ENCODE measurements at regions not wholly inside any gene's neighbourhood (a gene's known extent, or its start where the extent isn't known, plus 50 kb on each side); places are given as distances from the start of the nearest gene placed in this dataset.
"Not testable (repeated sequence)": the region's sequence is repeated elsewhere in the genome, so short reads cannot be mapped to it uniquely, and the experiment has no call there.

DNA sequence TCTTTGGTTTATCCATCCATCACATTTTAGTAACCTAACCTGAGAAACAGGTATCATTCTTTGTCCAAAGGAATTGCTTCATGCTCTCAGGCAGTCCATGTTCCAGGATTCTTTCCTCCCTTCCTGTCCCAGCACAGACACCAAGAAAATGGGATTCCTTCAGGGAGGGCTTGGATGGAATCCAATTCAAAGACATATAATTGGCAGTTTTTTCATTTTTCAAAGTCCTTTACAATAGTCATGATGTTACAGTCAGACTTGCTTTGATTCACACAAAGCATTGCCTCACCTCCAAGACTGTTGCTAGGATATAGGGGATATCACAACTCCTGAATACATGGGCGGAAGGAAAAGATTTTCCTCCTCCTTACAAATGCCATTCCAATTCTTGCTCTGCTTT is 241.4 kb upstream of the ACVR2A start:
- no peak for DNase-seq

GRCh38 chr2:147600646-147601045 is 244.2 kb upstream of the ACVR2A start:
- DNase-seq, result no peak

DNA sequence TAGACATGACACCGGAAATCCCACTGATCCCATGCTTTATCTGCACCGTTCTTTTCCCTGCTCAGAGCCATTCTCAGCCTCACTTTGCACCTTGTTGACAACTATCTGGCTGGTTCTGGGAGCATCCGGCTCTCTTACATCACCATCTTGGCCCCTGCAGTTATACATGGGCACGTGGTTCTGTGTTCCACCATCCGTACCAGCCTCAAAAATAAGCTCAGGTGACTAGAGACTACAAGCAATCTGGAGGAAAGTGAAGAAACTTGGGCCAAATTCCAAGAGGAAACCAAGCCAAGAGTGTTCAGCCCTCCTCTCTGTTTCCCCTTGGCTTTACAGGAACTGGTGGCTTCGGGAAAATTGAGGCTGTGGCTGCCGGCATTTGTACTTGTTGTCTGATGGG is 244.6 kb upstream of the ACVR2A start:
- no peak for DNase-seq

- no peak for DNase-seq
These were observed 249.6 kb upstream of the ACVR2A start for GRCh38 chr2:147595200-147595599.

GRCh38 chr2:147594038-147594437 is 250.8 kb upstream of the ACVR2A start:
- no peak for DNase-seq

DNA sequence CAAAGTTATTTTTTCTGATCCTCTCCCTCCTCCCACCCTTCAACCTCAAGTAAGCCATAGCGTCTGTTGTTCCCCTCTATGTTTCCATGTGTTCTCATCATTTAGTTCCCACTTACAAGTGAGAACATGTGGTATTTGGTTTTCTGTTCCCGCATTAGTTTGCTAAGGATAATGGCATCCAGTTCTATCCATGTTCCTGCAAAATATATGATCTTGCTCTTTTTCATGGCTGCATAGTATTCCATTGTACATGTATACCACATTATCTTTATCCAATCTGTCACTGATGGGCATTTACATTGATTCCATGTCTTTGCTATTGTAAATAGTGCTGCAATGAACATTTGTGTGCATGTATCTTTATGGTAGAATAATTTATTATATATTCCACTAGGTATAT is 252.0 kb upstream of the ACVR2A start:
- DNase-seq, result not testable (repeated sequence)

- no peak for DNase-seq
These were observed 255.7 kb upstream of the ACVR2A start for GRCh38 chr2:147589127-147589526.

GRCh38 chr2:147588191-147588590 is 256.6 kb upstream of the ACVR2A start:
- no peak for DNase-seq

DNA sequence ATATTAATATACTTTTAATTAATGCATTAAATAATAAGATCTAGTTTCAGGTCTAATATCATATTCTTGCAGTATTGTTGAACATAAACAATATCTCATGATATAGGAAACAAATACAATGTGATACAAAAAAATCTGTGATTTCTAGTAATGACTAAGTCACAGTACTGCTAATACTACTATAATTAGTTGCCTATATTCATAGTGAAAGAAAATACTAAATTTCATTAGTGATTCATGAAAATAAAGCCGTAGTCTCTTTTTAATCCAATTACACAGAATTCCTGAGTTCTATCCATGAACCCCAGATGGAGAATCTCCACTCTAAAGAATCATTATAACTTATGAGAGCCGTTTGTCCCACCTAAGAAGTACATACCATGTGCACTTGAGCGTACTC is 266.3 kb upstream of the ACVR2A start:
- DNase-seq, result no peak

GRCh38 chr2:147577998-147578380 is 266.8 kb upstream of the ACVR2A start:
- no peak for DNase-seq

DNA sequence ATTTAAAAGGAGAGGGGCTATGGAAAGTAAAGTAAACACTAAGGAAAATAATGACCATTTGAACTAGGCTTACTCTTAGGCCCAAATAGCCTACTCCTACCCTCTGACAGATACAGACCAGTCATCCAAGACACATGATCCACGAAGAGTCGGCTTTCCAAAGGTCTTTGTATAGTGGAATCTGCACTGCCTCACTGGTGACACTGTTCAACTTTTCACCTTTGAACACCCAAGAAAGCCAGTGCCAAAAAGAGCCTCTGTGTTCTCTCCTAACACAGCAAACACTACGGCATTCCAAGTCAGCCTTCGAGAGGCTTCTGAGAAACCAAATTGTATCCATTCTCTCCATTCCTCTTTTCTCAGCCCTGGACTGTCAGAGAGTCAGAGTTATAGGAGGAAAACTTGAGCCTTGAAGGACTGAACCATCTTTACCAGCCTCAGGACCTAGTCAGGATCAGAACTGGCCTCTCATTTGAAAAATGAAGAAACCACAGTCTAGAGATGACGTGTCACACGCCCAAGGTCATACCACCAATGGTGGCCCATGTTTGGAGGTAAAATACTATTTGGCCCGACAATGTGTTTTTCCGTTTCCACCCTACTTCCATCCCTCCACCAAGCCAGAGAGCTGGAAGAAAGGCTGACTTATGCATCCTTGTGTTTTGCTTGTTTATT is 267.4 kb upstream of the ACVR2A start:
- DNase-seq, result no peak

- no peak for DNase-seq
These were observed 269.7 kb upstream of the ACVR2A start for GRCh38 chr2:147575106-147575505.

DNA sequence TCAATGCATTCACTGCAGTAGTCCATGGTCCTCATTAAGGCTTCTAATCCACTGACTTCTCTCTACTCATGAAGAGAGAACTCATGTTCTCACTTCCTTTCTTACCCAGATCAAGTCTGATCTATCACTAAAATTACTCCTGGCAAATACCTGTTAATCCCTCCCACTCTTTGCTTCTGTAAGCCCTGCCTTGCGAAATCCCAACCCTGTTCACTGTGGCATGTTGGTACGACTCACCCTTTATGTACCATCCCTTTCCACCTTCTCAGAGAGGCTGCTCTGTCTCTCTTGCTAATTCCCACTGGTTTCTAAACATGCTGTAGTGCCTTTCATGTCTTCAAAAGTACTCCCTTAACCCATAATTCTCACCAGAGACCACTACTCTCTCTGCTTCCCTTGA is 272.2 kb upstream of the ACVR2A start:
- DNase-seq, result peak; percentile 27

- DNase-seq, result no peak
These were observed 275.4 kb upstream of the ACVR2A start for GRCh38 chr2:147569426-147569825.

DNA sequence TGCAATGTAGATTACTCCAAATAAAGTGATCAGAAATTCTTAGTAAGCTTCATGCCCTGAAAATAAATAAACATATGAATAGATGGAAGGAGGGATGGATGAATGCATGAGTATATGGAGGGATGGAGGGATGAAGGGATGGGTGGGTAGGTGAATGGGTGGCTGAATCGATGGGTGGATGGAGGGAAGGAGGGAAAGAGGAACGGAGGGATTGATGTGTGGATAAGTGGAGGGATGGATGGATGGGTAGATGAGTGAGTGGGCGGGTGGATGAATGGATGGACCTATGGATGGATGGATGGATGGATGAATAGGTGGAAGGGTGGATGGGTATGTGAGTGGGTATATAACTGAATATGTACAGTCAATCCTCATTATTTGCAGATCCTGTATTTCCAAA is 276.7 kb upstream of the ACVR2A start:
- no peak for DNase-seq

GRCh38 chr2:147567136-147567535 is 277.7 kb upstream of the ACVR2A start:
- no peak for DNase-seq

DNA sequence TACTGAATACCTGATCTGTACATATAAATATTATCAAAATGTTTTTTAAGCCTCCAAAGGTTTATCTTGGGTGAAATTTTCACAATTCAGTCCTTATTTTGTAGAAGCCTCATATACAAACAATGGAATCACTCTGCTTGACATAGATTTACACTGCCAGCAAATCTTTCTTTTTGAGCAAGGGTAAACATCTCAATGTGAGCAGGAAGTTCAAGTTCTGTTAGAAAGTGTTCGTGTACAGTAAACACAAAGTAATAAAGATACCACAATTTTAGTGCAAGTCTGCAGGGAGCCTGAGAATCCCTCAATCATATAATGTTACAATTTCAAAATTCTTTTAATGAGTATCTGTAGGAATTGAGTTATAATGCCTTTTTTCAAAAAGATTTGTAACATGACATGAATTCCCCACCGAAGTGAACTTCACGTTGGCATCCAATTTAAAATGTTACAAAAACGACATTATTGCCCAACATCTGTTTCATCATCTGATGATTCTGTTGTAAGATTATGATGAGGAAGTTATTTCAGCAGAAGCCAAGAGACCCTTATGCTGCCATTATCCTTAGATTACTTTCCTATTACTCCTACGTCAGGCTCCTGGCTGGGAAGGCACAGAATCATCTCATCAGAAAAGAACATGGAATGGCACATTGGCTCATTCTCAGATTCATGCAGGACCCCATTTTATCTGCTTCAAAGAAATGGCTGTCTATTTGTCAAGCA is 283.9 kb upstream of the ACVR2A start:
- peak; percentile 86 for DNase-seq

DNA sequence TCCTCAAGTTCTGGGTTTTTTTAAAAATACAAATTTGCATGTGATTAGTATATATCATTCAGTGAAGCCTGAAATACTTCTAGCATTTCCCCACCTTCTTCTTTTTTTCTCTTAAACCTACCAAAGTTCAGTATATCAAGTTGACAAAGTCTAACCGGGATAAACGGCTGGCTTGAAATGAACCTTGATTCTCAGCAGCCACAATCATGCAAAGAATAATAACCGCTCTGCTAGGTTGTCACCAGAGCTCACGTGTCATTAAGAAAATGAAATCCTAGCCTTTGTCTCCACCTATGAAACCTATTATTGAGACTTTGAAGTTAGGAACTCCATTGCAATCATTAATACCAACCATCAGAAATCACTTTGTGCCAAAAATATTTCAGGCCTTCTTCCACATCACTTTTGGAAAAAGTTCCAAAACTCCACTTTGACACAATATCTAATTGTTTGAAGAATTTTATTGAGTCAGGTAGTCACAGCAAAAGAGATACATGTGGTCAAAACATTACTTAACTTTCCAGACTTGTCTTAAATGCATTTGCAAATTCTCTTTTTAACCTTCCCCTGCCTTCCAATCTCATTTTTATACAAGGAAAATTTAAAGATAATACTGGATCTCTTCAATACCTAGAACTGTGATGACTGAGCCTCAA is 285.6 kb upstream of the ACVR2A start:
- no peak for DNase-seq

DNA sequence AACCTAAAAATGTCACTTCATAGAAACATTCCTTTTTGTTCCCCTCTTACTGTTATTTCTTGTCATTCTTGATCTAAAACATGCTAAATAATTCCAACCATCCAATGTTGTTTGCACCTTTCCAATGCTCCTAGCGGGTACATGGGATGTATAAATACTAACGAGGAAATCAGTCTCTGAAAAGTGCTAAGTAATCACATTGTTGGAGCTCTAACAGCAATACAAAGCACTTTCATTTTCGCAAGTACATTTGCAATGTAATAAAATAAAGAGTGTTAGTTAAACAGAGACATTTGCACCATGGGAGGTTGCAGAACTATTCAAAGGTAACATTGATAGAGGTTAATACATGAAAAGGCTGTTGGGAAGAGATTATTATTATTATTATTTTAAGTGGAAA is 286.2 kb upstream of the ACVR2A start:
- DNase-seq, result no peak

DNA sequence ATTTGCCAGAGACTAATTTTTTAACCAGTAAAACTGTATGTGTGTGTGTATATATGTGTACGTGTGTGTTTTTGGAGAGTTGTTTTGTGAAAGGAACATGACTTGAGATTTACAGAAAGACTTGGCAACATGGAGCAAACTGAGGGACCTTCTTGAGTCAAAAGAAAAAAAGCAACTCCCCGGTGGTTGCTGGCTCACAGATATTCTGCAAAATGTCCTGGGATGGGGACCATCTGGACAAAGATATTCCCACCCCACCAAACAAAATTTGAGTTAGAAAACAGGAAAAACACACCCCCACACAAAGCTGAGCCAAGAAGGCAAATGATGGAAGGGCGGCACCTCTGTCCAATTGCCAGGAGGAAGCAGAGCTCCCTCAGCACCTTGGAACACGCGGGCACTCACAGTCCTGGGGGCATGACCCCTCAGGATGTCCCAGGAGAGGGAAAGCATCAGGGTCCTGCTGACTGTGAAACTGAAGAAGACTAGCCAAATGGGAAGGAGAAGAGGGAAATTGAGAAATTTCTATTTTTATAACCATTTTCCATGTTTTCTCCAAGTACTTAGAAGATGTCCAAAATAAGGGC is 290.2 kb upstream of the ACVR2A start:
- no peak for DNase-seq

DNA sequence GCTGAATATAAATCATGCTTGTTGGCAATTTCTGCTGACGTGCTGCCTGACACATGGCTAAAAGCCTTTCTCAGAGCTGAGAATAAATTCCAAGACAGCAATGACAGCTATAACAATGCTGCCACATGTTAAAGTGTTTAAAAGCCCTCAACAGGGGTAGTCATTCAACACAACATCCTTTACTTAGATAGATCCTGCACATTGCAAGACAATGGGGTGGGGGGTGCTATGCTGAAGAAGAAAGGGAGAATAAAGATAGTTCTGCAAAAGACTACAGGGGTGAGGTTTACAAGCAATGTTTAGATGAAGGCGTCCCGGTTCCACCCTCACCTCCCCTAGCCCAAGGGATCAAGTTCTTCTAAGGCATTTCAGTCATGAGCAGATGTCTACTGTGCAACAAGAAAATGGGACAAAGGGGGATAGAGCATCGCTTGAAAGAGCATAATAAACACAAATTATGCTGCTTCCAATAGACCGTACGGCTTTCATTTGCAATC is 291.0 kb upstream of the ACVR2A start:
- no peak for DNase-seq

- no peak for DNase-seq
These were observed 293.7 kb upstream of the ACVR2A start for GRCh38 chr2:147550995-147551731.

- DNase-seq, result no peak
These were observed 295.8 kb upstream of the ACVR2A start for GRCh38 chr2:147549054-147549453.
